ENCODE measurements at regions not wholly inside any gene's neighbourhood (a gene's known extent, or its start where the extent isn't known, plus 50 kb on each side); places are given as distances from the start of the nearest gene placed in this dataset.

DNA sequence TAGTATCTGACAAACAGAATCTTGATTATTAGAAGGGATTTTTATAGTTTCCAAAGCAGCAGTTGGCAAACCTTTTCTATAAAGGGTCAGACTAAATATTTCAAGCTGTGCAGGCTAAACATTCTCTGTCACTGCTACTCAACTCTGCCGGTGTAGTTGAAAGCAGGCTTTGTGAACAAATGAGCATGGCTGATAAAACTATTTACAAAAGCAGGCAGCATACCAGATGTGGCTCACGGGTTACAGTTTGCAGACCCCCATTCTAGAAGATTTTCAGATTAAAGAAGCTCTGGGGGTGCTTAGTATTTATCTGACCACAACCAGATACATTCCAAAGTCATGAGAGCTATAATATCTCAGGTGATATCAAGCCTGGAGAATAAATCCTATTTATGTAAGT is 1017.5 kb downstream of the SORCS1 start:
- TF ChIP-seq, protein P1, sequence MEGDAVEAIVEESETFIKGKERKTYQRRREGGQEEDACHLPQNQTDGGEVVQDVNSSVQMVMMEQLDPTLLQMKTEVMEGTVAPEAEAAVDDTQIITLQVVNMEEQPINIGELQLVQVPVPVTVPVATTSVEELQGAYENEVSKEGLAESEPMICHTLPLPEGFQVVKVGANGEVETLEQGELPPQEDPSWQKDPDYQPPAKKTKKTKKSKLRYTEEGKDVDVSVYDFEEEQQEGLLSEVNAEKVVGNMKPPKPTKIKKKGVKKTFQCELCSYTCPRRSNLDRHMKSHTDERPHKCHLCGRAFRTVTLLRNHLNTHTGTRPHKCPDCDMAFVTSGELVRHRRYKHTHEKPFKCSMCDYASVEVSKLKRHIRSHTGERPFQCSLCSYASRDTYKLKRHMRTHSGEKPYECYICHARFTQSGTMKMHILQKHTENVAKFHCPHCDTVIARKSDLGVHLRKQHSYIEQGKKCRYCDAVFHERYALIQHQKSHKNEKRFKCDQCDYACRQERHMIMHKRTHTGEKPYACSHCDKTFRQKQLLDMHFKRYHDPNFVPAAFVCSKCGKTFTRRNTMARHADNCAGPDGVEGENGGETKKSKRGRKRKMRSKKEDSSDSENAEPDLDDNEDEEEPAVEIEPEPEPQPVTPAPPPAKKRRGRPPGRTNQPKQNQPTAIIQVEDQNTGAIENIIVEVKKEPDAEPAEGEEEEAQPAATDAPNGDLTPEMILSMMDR (IDR thresholded peaks at IDR 0.05; ENCODE audit: low read depth, low read length, poor library complexity, severe bottlenecking), result no peak
- TF ChIP-seq EZH2phosphoT487 (IDR thresholded peaks at IDR 0.05; ENCODE audit: borderline replicate concordance, low read length), result no peak
